Adipocyte (in vitro differentiated cells): ENCODE measurements at regions not wholly inside any gene's neighbourhood (a gene's known extent, or its start where the extent isn't known, plus 50 kb on each side); places are given as distances from the start of the nearest gene placed in this dataset.

Experiments used
- DNase-seq: peaks from one replicate; pipeline ENCODE4 v3.0.0-alpha.2; 2015; ENCODE audit warnings: low read depth
- H3K27me3 ChIP-seq: replicated peaks from 2 replicates; pipeline ENCODE4 v1.7.0; 2013; ENCODE audit warnings: mild to moderate bottlenecking, low read length, moderate library complexity; ENCODE audit not compliant: control insufficient read depth, insufficient read depth
- H3K36me3 ChIP-seq: 2 replicates; pipeline ENCODE4 v1.7.0; 2013; ENCODE audit warnings: low read length, mild to moderate bottlenecking, moderate library complexity; ENCODE audit not compliant: control insufficient read depth, insufficient read depth, severe bottlenecking
- H3K4me1 ChIP-seq: 2 replicates; pipeline ENCODE4 v1.7.0; 2013; ENCODE audit warnings: mild to moderate bottlenecking, low read length, moderate library complexity; ENCODE audit not compliant: control insufficient read depth, insufficient read depth
- H3K4me3 ChIP-seq: 2 replicates; pipeline ENCODE4 v1.7.0; 2013; ENCODE audit warnings: mild to moderate bottlenecking, low read length, moderate library complexity
- H3K9ac ChIP-seq: 2 replicates; pipeline ENCODE4 v1.7.0; 2013; ENCODE audit warnings: mild to moderate bottlenecking, low read length, moderate library complexity
- H3K9me3 ChIP-seq: 2 replicates; pipeline ENCODE4 v1.7.0; 2013; ENCODE audit warnings: mild to moderate bottlenecking, low read length, moderate library complexity; ENCODE audit not compliant: control insufficient read depth

DNA sequence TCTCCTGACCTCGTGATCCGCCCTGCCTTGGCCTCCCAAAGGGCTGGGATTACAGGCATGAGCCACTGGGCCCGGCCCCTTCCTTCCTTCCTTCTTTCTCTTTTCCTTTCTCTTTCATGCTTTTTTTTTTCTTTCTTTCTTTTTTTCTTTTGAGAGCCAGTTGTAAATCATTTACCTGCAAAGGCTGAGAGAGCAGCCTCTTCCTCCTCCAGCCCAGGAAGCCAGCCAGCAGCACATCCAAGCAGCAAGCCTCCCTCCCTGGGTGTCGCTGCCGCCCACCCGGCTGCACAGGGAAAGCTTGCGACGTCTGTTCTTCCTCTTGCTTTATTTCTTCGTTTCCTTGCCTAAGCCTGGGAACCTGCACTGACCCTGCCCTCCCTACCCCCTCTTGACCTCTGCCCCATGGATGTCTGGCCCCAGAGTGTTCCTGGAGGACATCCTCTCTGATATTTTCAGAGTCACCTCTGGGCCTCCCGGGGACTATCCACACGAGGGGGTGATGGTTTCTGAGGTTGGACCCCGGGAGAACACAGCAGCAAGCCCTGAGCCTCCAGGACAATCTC lies 62.8 kb upstream of the MYL10 start:
- no peak overlapping the region for H3K4me3 ChIP-seq
- H3K9me3 ChIP-seq = no peaks in the 10 kb centered on the region
- H3K9ac ChIP-seq = no peak overlapping the region
- H3K4me1 ChIP-seq = peaks cover 5% of the 10 kb centered on the region
- peaks cover 41% of the 10 kb centered on the region for H3K27me3 ChIP-seq
- no peak for DNase-seq
- no peaks in the 10 kb centered on the region for H3K36me3 ChIP-seq

DNA sequence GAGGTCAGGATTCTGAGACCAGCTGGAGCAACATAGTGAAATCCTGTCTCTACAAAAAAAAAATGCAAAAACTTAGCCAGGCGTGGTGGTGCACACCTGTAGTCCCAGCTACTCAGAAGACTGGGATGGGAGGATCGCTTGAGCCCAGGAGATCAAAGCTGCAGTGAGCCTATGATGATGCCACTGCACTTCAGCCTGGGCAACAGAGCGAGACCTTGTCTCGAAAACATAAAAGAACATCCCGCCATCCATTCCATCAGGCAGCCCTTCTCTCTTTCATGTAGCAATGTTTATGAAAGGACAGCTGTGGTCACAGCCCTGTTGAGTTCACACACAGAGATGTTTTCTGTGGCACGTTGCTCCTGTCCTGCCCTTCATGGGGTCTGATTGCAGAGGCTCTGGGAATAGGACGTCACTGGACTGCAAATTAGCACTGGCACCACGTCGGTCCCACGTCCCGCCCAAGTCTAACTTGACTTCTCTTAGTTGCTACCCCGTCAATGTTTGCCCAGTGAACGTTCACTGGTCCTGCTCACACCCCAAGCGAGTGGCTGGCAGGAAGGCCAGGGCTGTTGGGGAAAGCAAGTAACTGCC lies 64.5 kb upstream of the MYL10 start:
- Histone ChIP-seq H3K4me1 (no peaks in the 10 kb centered on the region), H3K9me3 (no peaks in the 10 kb centered on the region), H3K4me3 (no peak overlapping the region), H3K36me3 (no peaks in the 10 kb centered on the region), H3K9ac (no peak overlapping the region), H3K27me3 (peaks cover 41% of the 10 kb centered on the region)
- no peak for DNase-seq

DNA sequence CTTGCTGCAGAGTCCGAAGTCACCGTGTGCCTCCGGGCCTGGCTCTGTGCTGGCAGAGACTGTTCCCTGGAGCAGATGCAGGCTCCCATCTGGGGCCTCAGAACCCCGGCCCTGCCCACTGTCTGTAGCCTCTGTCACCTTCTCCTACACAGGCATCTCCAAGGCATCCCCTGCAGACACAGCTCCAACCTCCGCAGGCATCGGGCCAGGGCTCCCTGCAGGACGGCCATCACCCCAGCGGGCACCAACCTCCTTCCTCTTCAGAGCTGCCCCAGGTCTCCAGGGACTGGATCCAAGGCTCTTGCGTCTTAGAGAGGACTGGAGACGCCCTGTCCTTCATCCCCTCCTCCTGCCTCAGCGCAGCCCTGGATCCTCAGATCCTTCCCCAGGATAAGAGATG lies 69.9 kb upstream of the MYL10 start:
- H3K4me1 ChIP-seq = no peaks in the 10 kb centered on the region
- H3K4me3 ChIP-seq = no peak overlapping the region
- H3K9me3 ChIP-seq = no peaks in the 10 kb centered on the region
- H3K27me3 ChIP-seq = peaks cover 46% of the 10 kb centered on the region
- no peak overlapping the region for H3K9ac ChIP-seq
- DNase-seq = no peak
- H3K36me3 ChIP-seq = no peaks in the 10 kb centered on the region

DNA sequence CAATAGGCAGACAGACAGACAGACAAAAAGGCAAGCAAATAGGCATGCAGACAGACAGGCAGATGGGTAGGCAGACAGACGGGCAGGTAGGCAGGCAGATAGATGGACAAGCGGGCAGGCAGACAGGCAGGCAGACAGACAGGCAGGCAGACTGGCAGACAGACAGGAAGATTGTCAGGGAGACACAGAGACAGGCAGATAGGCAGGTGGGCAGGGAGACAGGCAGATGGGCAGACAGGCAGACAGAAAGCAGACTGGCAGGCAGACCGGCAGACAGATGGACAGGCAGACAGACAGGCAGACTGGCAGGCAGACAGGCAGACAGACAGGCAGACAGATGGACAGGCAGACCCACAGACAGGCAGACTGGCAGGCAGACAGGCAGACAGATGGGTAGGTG lies 70.3 kb upstream of the MYL10 start:
- H3K9me3 ChIP-seq = no peaks in the 10 kb centered on the region
- no peak for DNase-seq
- no peaks in the 10 kb centered on the region for H3K36me3 ChIP-seq
- H3K4me1 ChIP-seq = no peaks in the 10 kb centered on the region
- H3K27me3 ChIP-seq = peaks cover 46% of the 10 kb centered on the region
- no peak overlapping the region for H3K4me3 ChIP-seq
- H3K9ac ChIP-seq = no peak overlapping the region

DNA sequence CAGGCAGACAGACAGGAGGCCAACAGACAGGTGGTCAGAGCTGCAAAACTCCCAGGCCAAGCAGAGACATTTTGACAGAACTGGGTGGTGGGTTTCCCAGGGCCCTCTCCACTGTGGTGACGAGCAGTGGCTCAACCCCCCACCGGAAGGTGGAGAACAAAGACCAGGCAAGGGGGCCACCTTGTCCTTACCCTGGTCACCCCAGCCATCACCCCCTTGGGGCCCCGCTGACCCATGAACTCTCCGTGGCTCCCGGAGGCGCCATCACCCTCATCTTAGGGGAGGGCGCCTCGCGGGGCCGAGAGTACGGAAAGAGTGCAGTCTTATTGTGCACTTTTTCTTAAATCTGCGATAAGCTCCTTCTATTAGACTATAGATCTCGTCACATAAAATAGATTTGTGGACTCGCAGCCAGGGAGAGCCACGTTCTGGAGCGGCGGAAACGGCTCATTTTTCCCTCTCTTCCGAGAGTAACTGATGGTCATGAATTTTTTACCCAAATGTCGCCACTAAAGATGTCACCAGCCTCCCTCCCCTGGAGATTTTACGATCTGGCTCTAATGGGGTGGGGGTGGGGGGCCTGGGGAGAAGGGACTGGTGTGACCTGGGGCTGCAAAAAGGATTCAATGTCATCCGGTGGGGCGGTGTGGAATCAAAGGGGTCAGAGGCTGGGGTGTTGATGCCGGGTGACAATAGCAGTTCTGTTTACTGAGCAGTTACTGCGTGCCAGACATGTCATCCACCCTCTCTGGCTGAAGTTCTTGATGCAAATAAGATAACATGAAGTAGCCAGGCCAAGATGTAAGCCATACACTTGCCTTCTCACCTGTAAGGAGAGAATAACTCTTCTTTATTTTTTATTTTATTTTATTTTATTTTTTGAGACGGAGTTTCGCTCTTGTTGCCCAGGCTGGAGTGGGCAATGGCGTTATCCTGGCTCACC lies 71.1 kb upstream of the MYL10 start:
- no peak for DNase-seq
- Histone ChIP-seq H3K9me3 (no peaks in the 10 kb centered on the region), H3K36me3 (no peaks in the 10 kb centered on the region), H3K9ac (no peak overlapping the region), H3K4me1 (no peaks in the 10 kb centered on the region), H3K27me3 (peaks cover 49% of the 10 kb centered on the region), H3K4me3 (no peak overlapping the region)

DNA sequence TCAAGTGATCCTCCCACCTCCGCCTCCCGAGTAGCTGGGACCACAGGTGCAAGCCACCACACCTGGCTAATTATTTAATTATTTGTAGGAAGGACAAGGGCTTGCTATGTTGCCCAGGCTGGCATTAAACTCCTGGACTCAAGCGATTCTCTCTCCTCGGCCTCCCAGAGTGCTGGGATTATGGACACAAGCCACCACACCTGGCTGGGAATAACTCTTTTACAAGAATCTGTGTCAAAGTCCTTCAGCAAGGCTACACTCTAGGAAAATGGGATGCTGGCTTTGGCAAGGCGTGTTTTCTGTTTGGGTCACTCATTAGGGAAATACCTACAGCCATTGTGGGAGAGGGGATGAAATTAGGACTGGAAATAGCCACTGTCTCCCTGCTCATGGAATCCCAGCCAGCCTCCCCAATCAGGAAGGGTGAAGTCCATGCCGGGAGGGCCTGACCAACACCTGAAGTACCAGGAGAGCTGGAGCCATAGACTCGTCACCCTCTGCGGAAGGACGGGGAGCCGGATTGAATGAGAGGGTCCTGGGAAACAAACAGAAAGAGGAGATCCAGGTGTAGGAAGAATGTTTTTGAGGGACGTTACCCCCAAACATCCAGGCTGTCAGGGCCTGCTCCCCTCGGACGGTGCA lies 72.2 kb upstream of the MYL10 start:
- H3K4me3 ChIP-seq = no peak overlapping the region
- no peak for DNase-seq
- no peaks in the 10 kb centered on the region for H3K4me1 ChIP-seq
- no peaks in the 10 kb centered on the region for H3K36me3 ChIP-seq
- H3K9ac ChIP-seq = no peak overlapping the region
- H3K9me3 ChIP-seq = no peaks in the 10 kb centered on the region
- peaks cover 53% of the 10 kb centered on the region for H3K27me3 ChIP-seq

DNA sequence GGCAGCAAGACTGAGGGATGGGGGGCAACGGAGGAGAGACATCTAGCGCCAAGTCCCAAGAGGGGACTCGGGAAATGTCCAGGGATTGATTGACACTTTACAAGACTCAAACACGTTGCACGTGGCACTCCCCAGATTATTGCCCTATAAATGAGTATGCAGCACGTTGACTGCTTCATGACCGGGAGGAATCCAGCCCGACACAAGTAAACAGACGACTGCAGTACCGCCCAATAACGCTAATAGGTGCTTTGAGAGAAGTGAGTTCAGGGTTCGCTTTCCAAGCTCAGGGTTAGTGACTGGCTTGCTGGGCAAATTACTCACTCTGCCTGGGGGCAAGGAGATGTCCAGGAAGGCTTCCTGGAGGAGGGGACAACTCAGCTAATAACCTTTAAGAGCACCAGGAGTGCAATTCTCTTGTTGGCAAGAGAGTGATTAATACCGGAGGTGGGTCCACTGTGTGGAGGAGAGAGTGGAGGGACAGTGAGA lies 73.3 kb upstream of the MYL10 start:
- Histone ChIP-seq H3K36me3 (no peaks in the 10 kb centered on the region), H3K9me3 (no peaks in the 10 kb centered on the region), H3K9ac (no peak overlapping the region), H3K27me3 (peaks cover 56% of the 10 kb centered on the region), H3K4me3 (no peak overlapping the region), H3K4me1 (no peaks in the 10 kb centered on the region)
- DNase-seq = no peak

DNA sequence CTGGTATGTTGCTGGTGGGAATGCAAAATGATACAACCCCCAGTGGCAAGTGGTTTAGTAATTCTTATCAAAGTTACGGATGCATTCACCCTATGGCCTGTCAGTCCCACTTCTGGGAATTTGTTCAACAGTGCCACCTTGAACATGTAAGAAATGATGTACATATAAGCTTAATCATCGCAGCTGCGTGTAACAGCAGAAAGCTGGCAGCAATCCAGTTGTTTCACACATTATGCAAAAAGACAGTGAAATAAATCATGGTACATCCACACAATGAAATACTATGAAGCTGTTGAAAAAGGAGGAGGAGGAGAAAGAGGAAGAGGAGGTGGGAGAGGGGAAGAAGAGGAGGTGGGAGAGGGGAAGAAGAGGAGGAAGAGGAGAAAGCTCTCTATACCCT lies 76.2 kb upstream of the MYL10 start:
- no peaks in the 10 kb centered on the region for H3K9me3 ChIP-seq
- H3K4me3 ChIP-seq = no peak overlapping the region
- H3K27me3 ChIP-seq = peaks cover 47% of the 10 kb centered on the region
- no peak overlapping the region for H3K9ac ChIP-seq
- no peaks in the 10 kb centered on the region for H3K4me1 ChIP-seq
- H3K36me3 ChIP-seq = no peaks in the 10 kb centered on the region
- no peak for DNase-seq

DNA sequence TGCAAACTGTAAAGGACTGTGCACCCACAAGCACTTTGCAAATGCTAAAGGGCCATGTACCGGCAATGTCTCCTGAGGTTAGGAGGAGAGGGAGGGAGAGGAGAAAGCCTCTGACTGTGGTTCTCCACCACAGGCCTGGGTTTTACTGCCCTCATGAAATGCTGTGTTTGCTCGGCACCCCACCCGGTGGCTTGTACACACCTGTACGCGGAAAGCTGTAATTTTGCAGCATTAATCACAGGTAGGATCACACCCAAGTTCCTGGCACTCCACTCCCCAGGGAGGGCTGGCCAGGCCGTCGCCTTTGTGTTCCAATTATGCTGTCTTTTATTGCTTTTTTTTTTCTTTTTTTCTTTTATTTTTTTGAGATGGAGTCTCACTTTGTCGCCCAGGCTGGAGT lies 78.5 kb upstream of the MYL10 start:
- DNase-seq = no peak
- H3K4me3 ChIP-seq = no peak overlapping the region
- H3K4me1 ChIP-seq = no peaks in the 10 kb centered on the region
- no peaks in the 10 kb centered on the region for H3K9me3 ChIP-seq
- no peaks in the 10 kb centered on the region for H3K36me3 ChIP-seq
- H3K9ac ChIP-seq = no peak overlapping the region
- H3K27me3 ChIP-seq = peaks cover 39% of the 10 kb centered on the region

DNA sequence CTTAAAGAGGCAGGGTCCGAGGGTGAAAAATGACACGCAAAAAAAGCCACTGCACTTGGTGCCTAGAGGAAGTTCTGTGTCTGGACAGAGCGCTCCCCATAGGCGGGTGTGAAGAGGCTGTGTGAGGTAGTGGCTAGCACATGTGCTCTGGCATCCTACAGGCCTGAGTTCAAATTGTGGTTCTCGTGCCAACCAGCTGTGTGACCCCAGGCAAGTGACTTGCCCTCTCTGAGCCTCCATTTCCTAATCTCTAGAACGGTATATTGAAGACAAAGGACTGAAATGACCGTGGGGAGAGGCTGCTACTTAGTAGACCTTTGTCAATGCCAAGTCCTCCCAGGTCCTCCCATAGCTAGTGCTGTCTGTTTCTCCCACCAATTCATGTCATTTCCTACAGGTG lies 79.1 kb upstream of the MYL10 start:
- Histone ChIP-seq H3K9ac (no peak overlapping the region), H3K4me3 (no peak overlapping the region), H3K36me3 (no peaks in the 10 kb centered on the region), H3K27me3 (peaks cover 38% of the 10 kb centered on the region), H3K9me3 (no peaks in the 10 kb centered on the region), H3K4me1 (no peaks in the 10 kb centered on the region)
- no peak for DNase-seq

DNA sequence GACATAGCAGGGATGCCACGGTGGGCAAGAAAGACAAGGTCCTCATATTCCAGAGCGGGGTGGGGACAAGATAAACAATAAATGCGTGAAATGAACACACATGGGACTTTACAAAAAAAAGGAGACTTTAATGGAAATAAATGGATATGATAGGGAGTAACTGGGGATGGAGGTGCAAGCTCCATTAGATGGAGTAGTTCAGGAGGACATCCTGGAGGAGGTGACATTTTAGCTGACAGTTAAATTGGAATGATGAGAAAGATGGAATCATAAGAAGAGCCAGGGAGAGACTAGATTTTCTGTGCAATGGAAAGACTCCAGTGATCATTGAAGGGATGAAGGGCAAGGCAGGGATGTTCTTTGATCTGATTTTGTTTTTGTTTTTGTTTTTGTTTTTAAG lies 83.6 kb upstream of the MYL10 start:
- H3K4me1 ChIP-seq = peaks cover 7% of the 10 kb centered on the region
- H3K9ac ChIP-seq = no peak overlapping the region
- no peak overlapping the region for H3K4me3 ChIP-seq
- no peaks in the 10 kb centered on the region for H3K36me3 ChIP-seq
- H3K9me3 ChIP-seq = no peaks in the 10 kb centered on the region
- H3K27me3 ChIP-seq = peaks cover 21% of the 10 kb centered on the region
- no peak for DNase-seq
